ENCODE measurements at regions not wholly inside any gene's neighbourhood (a gene's known extent, or its start where the extent isn't known, plus 50 kb on each side); places are given as distances from the start of the nearest gene placed in this dataset.
A peak's percentile ranks its signal among the peaks of the same experiment; 100 is the strongest.

- Histone ChIP-seq H3K36me3 (ENCODE audit: insufficient read depth, low read length, poor library complexity, severe bottlenecking) (no peaks in the 10 kb centered on the region), H3K9me3 (ENCODE audit: low read depth, low read length, poor library complexity, severe bottlenecking) (no peaks in the 10 kb centered on the region), H3K4me3 (ENCODE audit: low read depth, low read length, poor library complexity, severe bottlenecking) (no peak overlapping the region), H3K27ac (ENCODE audit: low read depth, low read length, poor library complexity, severe bottlenecking) (no peak overlapping the region), H3K27me3 (replicated peaks; ENCODE audit: insufficient read depth, low read depth, low read length, poor library complexity) (no peaks in the 10 kb centered on the region), H3K4me1 (ENCODE audit: insufficient read depth, low read length, poor library complexity, severe bottlenecking) (peaks cover 7% of the 10 kb centered on the region)
- intact Hi-C loops (cut with micrococcal nuclease; ENCODE audit: unreplicated experiment) = loop anchor here (5.0 kb wide), 1 partner anchor 324 kb away; no protein-coding TSS in a partner anchor
- TF ChIP-seq CTCF (conservative IDR thresholded peaks at IDR 0.05; ENCODE audit: low read depth, low read length) (no peak), EZH2 (IDR thresholded peaks at IDR 0.05; ENCODE audit: borderline replicate concordance, low read depth, low read length, poor library complexity, severe bottlenecking) (no peak)
- DNase-seq (ENCODE audit: low spot score) = no peak
- CTCF ChIA-PET = no interaction called here
- POLR2A ChIA-PET (ENCODE audit: low non-redundant PET) = no interaction called here
- BruUV-seq (replicated peaks) = no TSS peak
Observed at GRCh38 chr2:237153181-237153580, 67.5 kb downstream of the COPS8 start.

GRCh38 chr2:237154082-237154638 lies 68.5 kb downstream of the COPS8 start:
- BruUV-seq (replicated peaks) = no TSS peak
- intact Hi-C loops (cut with micrococcal nuclease; ENCODE audit: unreplicated experiment) = loop anchor here (1.0 to 5.0 kb wide), 4 partner anchors 257 to 418 kb away; no protein-coding TSS in a partner anchor
- CTCF ChIA-PET = interaction anchor here (0.5 to 1.8 kb wide), 4 partner anchors 256 to 418 kb away, joined by 3 to 12 read pairs (median 5); no protein-coding TSS in a partner anchor
- no peaks in the 10 kb centered on the region for H3K27me3 ChIP-seq (replicated peaks; ENCODE audit: insufficient read depth, low read depth, low read length, poor library complexity)
- TF ChIP-seq EZH2 (IDR thresholded peaks at IDR 0.05; ENCODE audit: borderline replicate concordance, low read depth, low read length, poor library complexity, severe bottlenecking) = no peak
- peak; percentile 82 for TF ChIP-seq CTCF (conservative IDR thresholded peaks at IDR 0.05; ENCODE audit: low read depth, low read length)
- H3K9me3 ChIP-seq (ENCODE audit: low read depth, low read length, poor library complexity, severe bottlenecking) = no peaks in the 10 kb centered on the region
- H3K36me3 ChIP-seq (ENCODE audit: insufficient read depth, low read length, poor library complexity, severe bottlenecking) = no peaks in the 10 kb centered on the region
- peaks cover 12% of the 10 kb centered on the region for H3K4me1 ChIP-seq (ENCODE audit: insufficient read depth, low read length, poor library complexity, severe bottlenecking)
- H3K27ac ChIP-seq (ENCODE audit: low read depth, low read length, poor library complexity, severe bottlenecking) = no peak overlapping the region
- no peak overlapping the region for H3K4me3 ChIP-seq (ENCODE audit: low read depth, low read length, poor library complexity, severe bottlenecking)
- POLR2A ChIA-PET (ENCODE audit: low non-redundant PET) = no interaction called here
- peak; percentile 76 for DNase-seq (ENCODE audit: low spot score)

- H3K36me3 ChIP-seq (ENCODE audit: insufficient read depth, low read length, poor library complexity, severe bottlenecking) = no peaks in the 10 kb centered on the region
- POLR2A ChIA-PET (ENCODE audit: low non-redundant PET) = no interaction called here
- CTCF ChIA-PET = interaction anchor here (1.6 to 1.8 kb wide), 2 partner anchors 266 to 417 kb away, joined by 6 to 12 read pairs; no protein-coding TSS in a partner anchor
- no peak overlapping the region for H3K27ac ChIP-seq (ENCODE audit: low read depth, low read length, poor library complexity, severe bottlenecking)
- no peaks in the 10 kb centered on the region for H3K9me3 ChIP-seq (ENCODE audit: low read depth, low read length, poor library complexity, severe bottlenecking)
- no peak overlapping the region for H3K4me3 ChIP-seq (ENCODE audit: low read depth, low read length, poor library complexity, severe bottlenecking)
- peaks cover 13% of the 10 kb centered on the region for H3K4me1 ChIP-seq (ENCODE audit: insufficient read depth, low read length, poor library complexity, severe bottlenecking)
- H3K27me3 ChIP-seq (replicated peaks; ENCODE audit: insufficient read depth, low read depth, low read length, poor library complexity) = no peaks in the 10 kb centered on the region
- no peak for DNase-seq (ENCODE audit: low spot score)
- intact Hi-C loops (cut with micrococcal nuclease; ENCODE audit: unreplicated experiment) = loop anchor here (1.0 to 5.0 kb wide), 4 partner anchors 256 to 417 kb away; no protein-coding TSS in a partner anchor
- TF ChIP-seq EZH2 (IDR thresholded peaks at IDR 0.05; ENCODE audit: borderline replicate concordance, low read depth, low read length, poor library complexity, severe bottlenecking) = no peak
- no peak for TF ChIP-seq CTCF (conservative IDR thresholded peaks at IDR 0.05; ENCODE audit: low read depth, low read length)
- BruUV-seq (replicated peaks) = no TSS peak
Observed at GRCh38 chr2:237154884-237155851, 69.5 kb downstream of the COPS8 start.

Data from A673 (cell line).